Neural progenitor cell (in vitro differentiated cells): ENCODE measurements at regions not wholly inside any gene's neighbourhood (a gene's known extent, or its start where the extent isn't known, plus 50 kb on each side); places are given as distances from the start of the nearest gene placed in this dataset.

ENCODE experiments used
- CTCF ChIP-seq: fragments of 200-600 bp; sonication (generic); IDR thresholded peaks from 2 replicates; pipeline ENCODE4 v1.5.1; 2017; ENCODE audit warnings: antibody characterized with exemption, mild to moderate bottlenecking
- EZH2 ChIP-seq: fragments of 200-600 bp; sonication (generic); IDR thresholded peaks from 2 replicates; pipeline ENCODE4 v1.6.1; 2017; ENCODE audit warnings: antibody characterized with exemption, mild to moderate bottlenecking, moderate library complexity

GRCh38 chr6:43995137-43995536 lies 132.1 kb downstream of the MRPL14 start:
- no peak for TF ChIP-seq EZH2
- TF ChIP-seq CTCF = no peak
